Stimulated activated memory B cell treated with anti-CD40 and anti-IgM and Interleukin-4, amounts not matched to agents 10 μg/mL and 1 μg/mL and 100 μg/mL, for 72 hours (primary cell): ENCODE measurements at regions not wholly inside any gene's neighbourhood (a gene's known extent, or its start where the extent isn't known, plus 50 kb on each side); places are given as distances from the start of the nearest gene placed in this dataset.

Experiments used
- ATAC-seq: fragments of 150-1000 bp; cut with Tn5 transposase; 2 replicates; pipeline ENCODE4 v1.10.0; 2021
- H3K27ac Mint-ChIP-seq: one replicate; pipeline ENCODE4 v1.8.0; 2022; ENCODE audit warnings: mild to moderate bottlenecking, mixed read lengths
- H3K27me3 Mint-ChIP-seq: one replicate; pipeline ENCODE4 v1.8.0; 2022; ENCODE audit warnings: mixed read lengths
- H3K36me3 Mint-ChIP-seq: one replicate; pipeline ENCODE4 v1.8.0; 2022; ENCODE audit warnings: mixed read lengths
- H3K4me1 Mint-ChIP-seq: one replicate; pipeline ENCODE4 v1.8.0; 2022; ENCODE audit warnings: mixed read lengths
- H3K4me3 Mint-ChIP-seq: one replicate; pipeline ENCODE4 v1.8.0; 2022; ENCODE audit warnings: mild to moderate bottlenecking, moderate library complexity, mixed read lengths
- H3K9me3 Mint-ChIP-seq: one replicate; pipeline ENCODE4 v1.8.0; 2022; ENCODE audit warnings: mixed read lengths

GRCh38 chr15:87805117-87805820, 451.3 kb downstream of the NTRK3 start:
- Mint-ChIP-seq H3K27me3 (no peaks in the 10 kb centered on the region), H3K4me3 (no peak overlapping the region), H3K4me1 (no peaks in the 10 kb centered on the region), H3K9me3 (peaks cover 3% of the 10 kb centered on the region), H3K36me3 (no peaks in the 10 kb centered on the region), H3K27ac (no peak overlapping the region)
- ATAC-seq = no peak

- Mint-ChIP-seq H3K4me3 (no peak overlapping the region), H3K27ac (no peak overlapping the region), H3K27me3 (no peaks in the 10 kb centered on the region), H3K4me1 (no peaks in the 10 kb centered on the region), H3K36me3 (no peaks in the 10 kb centered on the region), H3K9me3 (peaks cover 3% of the 10 kb centered on the region)
- ATAC-seq = no peak
Observed at GRCh38 chr15:87804451-87804850, 452.1 kb downstream of the NTRK3 start.

- Mint-ChIP-seq H3K4me3 (no peak overlapping the region), H3K9me3 (peaks cover 3% of the 10 kb centered on the region), H3K36me3 (no peaks in the 10 kb centered on the region), H3K27ac (no peak overlapping the region), H3K4me1 (no peaks in the 10 kb centered on the region), H3K27me3 (no peaks in the 10 kb centered on the region)
- no peak for ATAC-seq
Observed at GRCh38 chr15:87799838-87800237, 456.7 kb downstream of the NTRK3 start.

GRCh38 chr15:87799428-87799827, 457.1 kb downstream of the NTRK3 start:
- no peaks in the 10 kb centered on the region for H3K27me3 Mint-ChIP-seq
- no peak overlapping the region for H3K27ac Mint-ChIP-seq
- H3K36me3 Mint-ChIP-seq = no peaks in the 10 kb centered on the region

GRCh38 chr15:87793725-87794124, 462.8 kb downstream of the NTRK3 start:
- no peaks in the 10 kb centered on the region for H3K36me3 Mint-ChIP-seq
- H3K27ac Mint-ChIP-seq = no peak overlapping the region
- ATAC-seq = no peak
- H3K27me3 Mint-ChIP-seq = no peaks in the 10 kb centered on the region
- H3K4me1 Mint-ChIP-seq = no peaks in the 10 kb centered on the region
- no peaks in the 10 kb centered on the region for H3K9me3 Mint-ChIP-seq
- no peak overlapping the region for H3K4me3 Mint-ChIP-seq

More at GRCh38 chr15:87799428-87799827, 457.1 kb downstream of the NTRK3 start:
- Mint-ChIP-seq H3K4me3 (no peak overlapping the region), H3K9me3 (peaks cover 3% of the 10 kb centered on the region), H3K4me1 (no peaks in the 10 kb centered on the region)
- ATAC-seq = no peak

- Mint-ChIP-seq H3K27ac (no peak overlapping the region), H3K4me3 (no peak overlapping the region), H3K4me1 (no peaks in the 10 kb centered on the region), H3K27me3 (no peaks in the 10 kb centered on the region), H3K36me3 (no peaks in the 10 kb centered on the region), H3K9me3 (no peaks in the 10 kb centered on the region)
- no peak for ATAC-seq
Observed at GRCh38 chr15:87792250-87793040, 464.1 kb downstream of the NTRK3 start.

- Mint-ChIP-seq H3K4me3 (no peak overlapping the region), H3K36me3 (no peaks in the 10 kb centered on the region), H3K27ac (no peak overlapping the region), H3K27me3 (no peaks in the 10 kb centered on the region), H3K9me3 (no peaks in the 10 kb centered on the region), H3K4me1 (no peaks in the 10 kb centered on the region)
- no peak for ATAC-seq
Observed at GRCh38 chr15:87781959-87782625, 474.4 kb downstream of the NTRK3 start.

GRCh38 chr15:87779746-87780145, 476.8 kb downstream of the NTRK3 start:
- H3K4me1 Mint-ChIP-seq = no peaks in the 10 kb centered on the region
- no peak overlapping the region for H3K4me3 Mint-ChIP-seq
- H3K36me3 Mint-ChIP-seq = no peaks in the 10 kb centered on the region
- no peak for ATAC-seq
- H3K9me3 Mint-ChIP-seq = no peaks in the 10 kb centered on the region
- no peak overlapping the region for H3K27ac Mint-ChIP-seq
- no peaks in the 10 kb centered on the region for H3K27me3 Mint-ChIP-seq

GRCh38 chr15:87778358-87778757, 478.2 kb downstream of the NTRK3 start:
- ATAC-seq = no peak
- no peaks in the 10 kb centered on the region for H3K4me1 Mint-ChIP-seq
- H3K36me3 Mint-ChIP-seq = no peaks in the 10 kb centered on the region
- no peak overlapping the region for H3K27ac Mint-ChIP-seq
- no peaks in the 10 kb centered on the region for H3K9me3 Mint-ChIP-seq
- H3K27me3 Mint-ChIP-seq = no peaks in the 10 kb centered on the region
- H3K4me3 Mint-ChIP-seq = no peak overlapping the region

GRCh38 chr15:87777054-87777561, 479.4 kb downstream of the NTRK3 start:
- Mint-ChIP-seq H3K9me3 (no peaks in the 10 kb centered on the region), H3K4me1 (no peaks in the 10 kb centered on the region), H3K4me3 (no peak overlapping the region), H3K36me3 (no peaks in the 10 kb centered on the region), H3K27ac (no peak overlapping the region), H3K27me3 (no peaks in the 10 kb centered on the region)
- no peak for ATAC-seq

GRCh38 chr15:87767516-87767915, 489.0 kb downstream of the NTRK3 start:
- Mint-ChIP-seq H3K4me3 (no peak overlapping the region), H3K36me3 (no peaks in the 10 kb centered on the region), H3K4me1 (peaks cover 8% of the 10 kb centered on the region), H3K9me3 (peaks cover 13% of the 10 kb centered on the region), H3K27me3 (peaks cover 33% of the 10 kb centered on the region), H3K27ac (no peak overlapping the region)
- no peak for ATAC-seq

- Mint-ChIP-seq H3K9me3 (peaks cover 14% of the 10 kb centered on the region), H3K27ac (no peak overlapping the region), H3K27me3 (peaks cover 33% of the 10 kb centered on the region), H3K4me1 (peaks cover 24% of the 10 kb centered on the region), H3K4me3 (no peak overlapping the region), H3K36me3 (no peaks in the 10 kb centered on the region)
- ATAC-seq = no peak
Observed at GRCh38 chr15:87764461-87765240, 491.9 kb downstream of the NTRK3 start.

- Mint-ChIP-seq H3K4me1 (peaks cover 24% of the 10 kb centered on the region), H3K4me3 (no peak overlapping the region), H3K27me3 (peaks cover 30% of the 10 kb centered on the region), H3K36me3 (no peaks in the 10 kb centered on the region), H3K27ac (no peak overlapping the region), H3K9me3 (peaks cover 11% of the 10 kb centered on the region)
- no peak for ATAC-seq
Observed at GRCh38 chr15:87763837-87764236, 492.7 kb downstream of the NTRK3 start.

- no peak overlapping the region for H3K27ac Mint-ChIP-seq
- no peaks in the 10 kb centered on the region for H3K36me3 Mint-ChIP-seq
- peaks cover 24% of the 10 kb centered on the region for H3K4me1 Mint-ChIP-seq
- H3K9me3 Mint-ChIP-seq = peaks cover 12% of the 10 kb centered on the region
- peaks cover 15% of the 10 kb centered on the region for H3K27me3 Mint-ChIP-seq
- ATAC-seq = peak; percentile 65
- no peak overlapping the region for H3K4me3 Mint-ChIP-seq
Observed at GRCh38 chr15:87761736-87762509, 494.6 kb downstream of the NTRK3 start.
